ENCODE measurements at regions not wholly inside any gene's neighbourhood (a gene's known extent, or its start where the extent isn't known, plus 50 kb on each side); places are given as distances from the start of the nearest gene placed in this dataset.

- no peak for DNase-seq
- no peaks in the 10 kb centered on the region for H3K79me2 ChIP-seq (ENCODE audit: insufficient read depth)
- in situ Hi-C loops (cut with MboI): no loop called here
- no peaks in the 10 kb centered on the region for H3K27me3 ChIP-seq (replicated peaks; ENCODE audit: insufficient read depth)
- no peaks in the 10 kb centered on the region for H3F3A ChIP-seq (ENCODE audit: insufficient read depth)
- H2AFZ ChIP-seq: no peak overlapping the region
- H3K9ac ChIP-seq: no peak overlapping the region
- H3K27ac ChIP-seq: no peak overlapping the region
- H3K9me2 ChIP-seq (ENCODE audit: insufficient read depth): no peaks in the 10 kb centered on the region
- no peaks in the 10 kb centered on the region for H4K20me1 ChIP-seq (ENCODE audit: insufficient read depth)
- H3K4me2 ChIP-seq (ENCODE audit: unreplicated experiment): no peak overlapping the region
- H3K4me3 ChIP-seq: no peak overlapping the region
- no peaks in the 10 kb centered on the region for H3K4me1 ChIP-seq (ENCODE audit: insufficient read depth)
- H3K9me3 ChIP-seq (ENCODE audit: low read depth): no peaks in the 10 kb centered on the region
- TF ChIP-seq EZH2 (IDR thresholded peaks at IDR 0.05; ENCODE audit: insufficient read depth, poor library complexity, severe bottlenecking) (no peak), EZH2phosphoT487 (IDR thresholded peaks at IDR 0.05; ENCODE audit: insufficient read depth, low read depth) (no peak)
- no peaks in the 10 kb centered on the region for H3K36me3 ChIP-seq (ENCODE audit: low read depth)
- 19 to 25% methylated on average over 10 of the region's 10 CpGs for WGBS, 2 experiments (ENCODE audit: low coverage in 1 of 2, low lambda C conversion rate in 2 of 2, missing lambda C conversion rate in 2 of 2)
Measured at GRCh38 chr1:80633947-80634706, 1166.6 kb upstream of the ADGRL2 start.

DNA sequence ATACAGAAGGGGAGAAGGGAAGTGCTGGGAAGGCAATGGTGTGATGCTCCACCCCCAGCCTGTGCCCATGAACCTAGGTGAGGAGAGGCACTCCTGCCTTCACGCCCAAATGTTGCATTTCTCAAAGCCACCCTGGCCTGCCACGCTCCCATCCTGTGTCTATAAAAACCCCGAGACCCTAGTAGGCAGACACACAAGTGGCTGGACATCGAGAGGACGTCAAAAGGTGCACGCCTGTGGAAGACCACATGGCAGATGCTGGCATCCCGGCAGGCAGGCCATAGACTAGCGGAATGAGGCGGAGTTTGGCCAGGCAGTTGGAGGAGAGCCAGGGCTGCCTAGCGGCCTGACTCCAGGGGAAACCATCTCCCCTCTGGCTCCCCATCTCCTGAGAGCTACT lies 1168.5 kb upstream of the ADGRL2 start:
- no peak for TF ChIP-seq EZH2phosphoT487 (IDR thresholded peaks at IDR 0.05; ENCODE audit: insufficient read depth, low read depth)
- no peak for TF ChIP-seq EZH2 (IDR thresholded peaks at IDR 0.05; ENCODE audit: insufficient read depth, poor library complexity, severe bottlenecking)
- no peaks in the 10 kb centered on the region for H4K20me1 ChIP-seq (ENCODE audit: insufficient read depth)
- no peak overlapping the region for H3K9ac ChIP-seq
- no peaks in the 10 kb centered on the region for H3K9me2 ChIP-seq (ENCODE audit: insufficient read depth)
- in situ Hi-C loops (cut with MboI): no loop called here
- WGBS, 2 experiments (ENCODE audit: low coverage in 1 of 2, low lambda C conversion rate in 2 of 2, missing lambda C conversion rate in 2 of 2): 40% methylated on average over 9 to 10 of the region's 10 CpGs
- no peaks in the 10 kb centered on the region for H3K36me3 ChIP-seq (ENCODE audit: low read depth)
- H3K4me2 ChIP-seq (ENCODE audit: unreplicated experiment): no peak overlapping the region
- H2AFZ ChIP-seq: no peak overlapping the region
- no peak for DNase-seq
- no peaks in the 10 kb centered on the region for H3F3A ChIP-seq (ENCODE audit: insufficient read depth)
- no peaks in the 10 kb centered on the region for H3K27me3 ChIP-seq (replicated peaks; ENCODE audit: insufficient read depth)
- H3K4me3 ChIP-seq: no peak overlapping the region
- no peak overlapping the region for H3K27ac ChIP-seq
- no peaks in the 10 kb centered on the region for H3K9me3 ChIP-seq (ENCODE audit: low read depth)
- H3K4me1 ChIP-seq (ENCODE audit: insufficient read depth): no peaks in the 10 kb centered on the region
- no peaks in the 10 kb centered on the region for H3K79me2 ChIP-seq (ENCODE audit: insufficient read depth)

GRCh38 chr1:80629304-80629837 lies 1171.4 kb upstream of the ADGRL2 start:
- Histone ChIP-seq H3F3A (ENCODE audit: insufficient read depth) (no peaks in the 10 kb centered on the region), H3K36me3 (ENCODE audit: low read depth) (no peaks in the 10 kb centered on the region), H3K9me3 (ENCODE audit: low read depth) (no peaks in the 10 kb centered on the region), H2AFZ (no peak overlapping the region), H3K4me2 (ENCODE audit: unreplicated experiment) (no peak overlapping the region), H3K9ac (no peak overlapping the region), H3K27ac (no peak overlapping the region), H3K9me2 (ENCODE audit: insufficient read depth) (no peaks in the 10 kb centered on the region), H3K27me3 (replicated peaks; ENCODE audit: insufficient read depth) (no peaks in the 10 kb centered on the region), H3K4me3 (no peak overlapping the region), H3K4me1 (ENCODE audit: insufficient read depth) (no peaks in the 10 kb centered on the region), H3K79me2 (ENCODE audit: insufficient read depth) (no peaks in the 10 kb centered on the region), H4K20me1 (ENCODE audit: insufficient read depth) (no peaks in the 10 kb centered on the region)
- 4 to 10% methylated on average over 3 of the region's 3 CpGs for WGBS, 2 experiments (ENCODE audit: low coverage in 1 of 2, low lambda C conversion rate in 2 of 2, missing lambda C conversion rate in 2 of 2)
- no peak for DNase-seq
- in situ Hi-C loops (cut with MboI): no loop called here
- TF ChIP-seq EZH2 (IDR thresholded peaks at IDR 0.05; ENCODE audit: insufficient read depth, poor library complexity, severe bottlenecking) (no peak), EZH2phosphoT487 (IDR thresholded peaks at IDR 0.05; ENCODE audit: insufficient read depth, low read depth) (no peak)

GRCh38 chr1:80624682-80625081 lies 1176.1 kb upstream of the ADGRL2 start:
- no peak overlapping the region for H3K4me2 ChIP-seq (ENCODE audit: unreplicated experiment)
- H3K9me3 ChIP-seq (ENCODE audit: low read depth): no peaks in the 10 kb centered on the region
- DNase-seq: no peak
- H4K20me1 ChIP-seq (ENCODE audit: insufficient read depth): no peaks in the 10 kb centered on the region
- no peak overlapping the region for H3K9ac ChIP-seq
- in situ Hi-C loops (cut with MboI): no loop called here
- no peak overlapping the region for H3K27ac ChIP-seq
- no peak overlapping the region for H2AFZ ChIP-seq
- H3F3A ChIP-seq (ENCODE audit: insufficient read depth): no peaks in the 10 kb centered on the region
- H3K4me1 ChIP-seq (ENCODE audit: insufficient read depth): no peaks in the 10 kb centered on the region
- WGBS, 2 experiments (ENCODE audit: low coverage in 1 of 2, low lambda C conversion rate in 2 of 2, missing lambda C conversion rate in 2 of 2): 21 to 26% methylated on average over 4 of the region's 4 CpGs
- no peaks in the 10 kb centered on the region for H3K9me2 ChIP-seq (ENCODE audit: insufficient read depth)
- no peaks in the 10 kb centered on the region for H3K27me3 ChIP-seq (replicated peaks; ENCODE audit: insufficient read depth)
- H3K79me2 ChIP-seq (ENCODE audit: insufficient read depth): no peaks in the 10 kb centered on the region
- H3K4me3 ChIP-seq: no peak overlapping the region
- H3K36me3 ChIP-seq (ENCODE audit: low read depth): no peaks in the 10 kb centered on the region
- TF ChIP-seq EZH2 (IDR thresholded peaks at IDR 0.05; ENCODE audit: insufficient read depth, poor library complexity, severe bottlenecking) (no peak), EZH2phosphoT487 (IDR thresholded peaks at IDR 0.05; ENCODE audit: insufficient read depth, low read depth) (no peak)

All from GM23248 (cell line).